HCT116 (cell line): ENCODE measurements at regions not wholly inside any gene's neighbourhood (a gene's known extent, or its start where the extent isn't known, plus 50 kb on each side); places are given as distances from the start of the nearest gene placed in this dataset.

Experiments used
- CEBPB ChIP-seq: IDR thresholded peaks from 2 replicates; pipeline ENCODE4 v1.6.1; 2012; ENCODE audit warnings: low read depth
- CTCF ChIP-seq, 3 experiments: fragments of 200-600 bp in 1 of 3; sonication (generic) in 1 of 3; IDR thresholded peaks in 2 of 3; conservative IDR thresholded peaks in 1 of 3; 2 replicates each; pipeline ENCODE4 v1.5.1; 2012 to 2017; ENCODE audit warnings: low read depth in 2 of 3, low read length in 2 of 3, antibody characterized with exemption in 1 of 3, borderline replicate concordance in 1 of 3, control low read depth in 1 of 3, mild to moderate bottlenecking in 1 of 3, mixed read lengths in 1 of 3, mixed run types in 1 of 3, moderate library complexity in 1 of 3; ENCODE audit not compliant: insufficient read depth in 1 of 3
- EZH2 ChIP-seq: fragments of 200-600 bp; sonication (generic); IDR thresholded peaks from 2 replicates; pipeline ENCODE4 v1.6.1; 2017; ENCODE audit warnings: antibody characterized with exemption, mixed run types
- MAX ChIP-seq: IDR thresholded peaks from 2 replicates; pipeline ENCODE4 v1.6.1; 2012
- POLR2A ChIP-seq: IDR thresholded peaks from 2 replicates; pipeline ENCODE4 v1.7.0; 2011; ENCODE audit warnings: borderline replicate concordance; ENCODE audit not compliant: insufficient read depth, insufficient read length; ENCODE audit errors: extremely low read depth
- POLR2AphosphoS5 ChIP-seq: IDR thresholded peaks from 2 replicates; pipeline ENCODE4 v1.6.1; 2011; ENCODE audit warnings: mild to moderate bottlenecking, low read depth, low read length, moderate library complexity
- RAD21 ChIP-seq: IDR thresholded peaks from 2 replicates; pipeline ENCODE4 v1.6.1; 2012; ENCODE audit warnings: low read depth, mild to moderate bottlenecking
- REST ChIP-seq: IDR thresholded peaks from 2 replicates; pipeline ENCODE4 v1.6.1; 2012; ENCODE audit warnings: low read depth
- SIN3A ChIP-seq: IDR thresholded peaks from 2 replicates; pipeline ENCODE4 v1.6.1; 2012; ENCODE audit warnings: low read depth
- SP1 ChIP-seq: IDR thresholded peaks from 2 replicates; pipeline ENCODE4 v1.6.1; 2012; ENCODE audit warnings: low read depth
- SRF ChIP-seq: IDR thresholded peaks from 2 replicates; pipeline ENCODE4 v1.6.1; 2012; ENCODE audit warnings: low read depth
- YY1 ChIP-seq: IDR thresholded peaks from 2 replicates; pipeline ENCODE4 v1.6.1; 2011; ENCODE audit warnings: low read length, low read depth, moderate library complexity, mild to moderate bottlenecking; ENCODE audit not compliant: insufficient replicate concordance; ENCODE audit errors: extremely low read depth
- ZBTB33 ChIP-seq: IDR thresholded peaks from 2 replicates; pipeline ENCODE4 v1.6.1; 2011; ENCODE audit warnings: mild to moderate bottlenecking, low read length, moderate library complexity; ENCODE audit not compliant: insufficient replicate concordance; ENCODE audit errors: extremely low read depth
- ZNF274 ChIP-seq: fragments of 200-500 bp; sonication (Bioruptor generic); IDR thresholded peaks from 2 replicates; pipeline ENCODE4 v1.6.1; 2014; ENCODE audit warnings: mild to moderate bottlenecking, low read depth, low read length, inconsistent platforms

GRCh38 chr2:103464831-103465230, 703.0 kb downstream of the TMEM182 start:
- TF ChIP-seq POLR2AphosphoS5 (no peak), YY1 (no peak), CTCF (IDR thresholded peaks at IDR 0.05 in 2 of 3, conservative IDR thresholded peaks at IDR 0.05 in 1 of 3; ENCODE audit: borderline replicate concordance in 1 of 3, insufficient read depth in 1 of 3, low read depth in 2 of 3, low read length in 2 of 3) (no peak), POLR2A (no peak), MAX (no peak), SP1 (no peak), ZBTB33 (no peak), RAD21 (no peak), EZH2 (no peak), ZNF274 (no peak), SIN3A (no peak), REST (no peak), SRF (no peak), CEBPB (no peak)
